BLaER1 treated with 17β-estradiol and CSF1 and Interleukin-3, amounts not matched to agents 10 nM and 100 nM (cell line): ENCODE measurements at regions not wholly inside any gene's neighbourhood (a gene's known extent, or its start where the extent isn't known, plus 50 kb on each side); places are given as distances from the start of the nearest gene placed in this dataset.

Source experiments
- H3K27ac ChIP-seq, 11 experiments: shearing (Covaris generic); formaldehyde crosslinking; 2 replicates each; pipeline ENCODE4 v1.8.1; 2022
- H3K27me3 ChIP-seq, 11 experiments: shearing (Covaris generic); formaldehyde crosslinking; 2 replicates each; pipeline ENCODE4 v1.8.1; 2022
- H3K36me3 ChIP-seq, 11 experiments: shearing (Covaris generic); formaldehyde crosslinking; 2 replicates each; pipeline ENCODE4 v1.8.1; 2022
- H3K4me1 ChIP-seq, 10 experiments: shearing (Covaris generic); formaldehyde crosslinking; 2 replicates each; pipeline ENCODE4 v1.8.1; 2022
- H3K4me2 ChIP-seq, 11 experiments: shearing (Covaris generic); formaldehyde crosslinking; 2 replicates each; pipeline ENCODE4 v1.8.1; 2022
- H3K4me3 ChIP-seq, 10 experiments: shearing (Covaris generic); formaldehyde crosslinking; 2 replicates each; pipeline ENCODE4 v1.8.1; 2022
- H3K9ac ChIP-seq, 11 experiments: shearing (Covaris generic); formaldehyde crosslinking; 2 replicates each; pipeline ENCODE4 v1.8.1; 2022
- H3K9me3 ChIP-seq, 11 experiments: shearing (Covaris generic); formaldehyde crosslinking; replicated peaks in 1 of 11; 2 replicates each; pipeline ENCODE4 v1.8.1; 2022
- H4K20me1 ChIP-seq, 11 experiments: shearing (Covaris generic); formaldehyde crosslinking; 2 replicates each; pipeline ENCODE4 v1.8.1; 2022
- Cebpa-rat ChIP-seq, 11 experiments: shearing (Covaris generic); IDR thresholded peaks; 2 replicates each; pipeline ENCODE4 v1.8.1; 2022

DNA sequence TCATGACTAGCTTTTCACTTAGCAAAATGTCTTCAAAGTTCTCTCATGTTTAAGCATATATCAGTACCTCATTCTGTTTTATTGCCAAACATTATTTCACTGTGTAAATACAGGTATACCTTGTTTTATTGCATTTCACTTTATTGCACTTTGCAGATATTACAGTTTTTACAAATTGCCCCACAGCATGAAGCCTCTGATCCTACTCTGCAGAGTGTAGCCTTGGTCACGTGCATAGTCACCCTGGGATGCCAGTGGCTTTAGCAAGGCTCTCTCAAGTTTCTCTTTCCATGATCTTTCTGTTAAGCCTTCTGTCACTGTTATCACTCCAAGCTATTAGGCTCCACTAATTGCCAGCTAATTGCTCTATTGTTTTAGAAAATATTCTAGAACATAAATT is 182.2 kb upstream of the GRIA1 start:
- H3K4me3 ChIP-seq = no peak overlapping the region
- no peaks in the 10 kb centered on the region for H4K20me1 ChIP-seq
- H3K36me3 ChIP-seq = no peaks in the 10 kb centered on the region
- H3K9me3 ChIP-seq = no peaks in the 10 kb centered on the region
- no peak for TF ChIP-seq Cebpa-rat (IDR thresholded peaks at IDR 0.05)
- H3K27ac ChIP-seq = no peak overlapping the region
- H3K9ac ChIP-seq = no peak overlapping the region
- no peaks in the 10 kb centered on the region for H3K27me3 ChIP-seq
- H3K4me1 ChIP-seq = peaks cover 0 to 14% (median 3%) of the 10 kb centered on the region in 10 experiments; a peak in 10 of 20 replicates
- H3K4me2 ChIP-seq = no peak overlapping the region

GRCh38 chr5:153318556-153318955 is 171.9 kb upstream of the GRIA1 start:
- Histone ChIP-seq H3K4me2 (no peak overlapping the region), H4K20me1 (no peaks in the 10 kb centered on the region), H3K9me3 (peaks cover 0 to 7% (median 5%) of the 10 kb centered on the region in 11 experiments; a peak in 7 of 22 replicates), H3K36me3 (no peaks in the 10 kb centered on the region), H3K27ac (no peak overlapping the region), H3K4me3 (no peak overlapping the region), H3K4me1 (no peaks in the 10 kb centered on the region), H3K9ac (no peak overlapping the region), H3K27me3 (no peaks in the 10 kb centered on the region)
- no peak for TF ChIP-seq Cebpa-rat (IDR thresholded peaks at IDR 0.05)

DNA sequence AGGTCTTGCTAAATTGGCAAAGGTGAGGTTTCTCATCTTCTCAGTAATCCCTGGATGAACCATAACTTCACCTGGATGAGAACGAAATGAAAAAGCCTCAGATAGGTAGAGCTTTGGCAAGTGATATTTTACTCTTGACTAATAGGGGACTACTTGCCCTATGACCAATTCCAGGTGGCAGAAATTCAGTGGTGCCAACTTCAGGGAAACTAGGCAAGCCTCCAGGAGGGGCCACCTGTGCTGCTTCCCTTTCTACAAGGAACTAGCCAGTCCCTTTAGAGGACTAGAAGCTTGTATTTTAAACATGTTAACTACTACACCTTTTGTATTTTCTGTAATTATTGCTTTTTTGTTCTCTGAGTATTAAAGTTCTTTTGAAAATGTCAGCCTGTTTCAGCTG is 169.0 kb upstream of the GRIA1 start:
- Histone ChIP-seq H3K4me1 (no peaks in the 10 kb centered on the region), H3K36me3 (no peaks in the 10 kb centered on the region), H3K27me3 (no peaks in the 10 kb centered on the region)

DNA sequence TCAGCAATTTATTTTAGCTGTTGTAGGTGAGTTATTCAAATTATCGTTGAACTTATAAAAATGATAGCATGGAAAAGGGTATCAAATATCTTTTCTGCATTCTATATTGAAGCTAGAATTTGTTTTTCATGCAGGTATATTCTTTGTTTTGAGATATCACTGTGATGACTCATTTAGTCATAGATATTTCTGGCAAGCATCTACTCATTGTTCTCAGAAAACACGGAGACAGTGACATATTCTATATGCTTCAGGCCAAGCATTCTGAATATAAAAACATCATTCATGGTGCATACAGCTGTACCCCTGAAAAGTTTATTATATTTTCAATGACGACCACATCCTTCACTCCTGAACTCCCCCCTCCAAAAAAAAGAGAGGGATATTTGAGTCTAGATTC is 150.3 kb upstream of the GRIA1 start:
- no peak overlapping the region for H3K4me2 ChIP-seq
- no peaks in the 10 kb centered on the region for H3K27me3 ChIP-seq
- H4K20me1 ChIP-seq = no peaks in the 10 kb centered on the region
- no peaks in the 10 kb centered on the region for H3K4me1 ChIP-seq
- TF ChIP-seq Cebpa-rat (IDR thresholded peaks at IDR 0.05) = no peak
- H3K4me3 ChIP-seq = no peak overlapping the region
- no peaks in the 10 kb centered on the region for H3K36me3 ChIP-seq
- H3K27ac ChIP-seq = no peak overlapping the region
- H3K9ac ChIP-seq = no peak overlapping the region
- H3K9me3 ChIP-seq = no peaks in the 10 kb centered on the region

More for the DNA sequence above, 169.0 kb upstream of the GRIA1 start:
- Histone ChIP-seq H3K4me3 (no peak overlapping the region), H3K9me3 (no peaks in the 10 kb centered on the region), H3K27ac (no peak overlapping the region), H3K4me2 (no peak overlapping the region), H4K20me1 (no peaks in the 10 kb centered on the region), H3K9ac (no peak overlapping the region)
- TF ChIP-seq Cebpa-rat (IDR thresholded peaks at IDR 0.05) = no peak

DNA sequence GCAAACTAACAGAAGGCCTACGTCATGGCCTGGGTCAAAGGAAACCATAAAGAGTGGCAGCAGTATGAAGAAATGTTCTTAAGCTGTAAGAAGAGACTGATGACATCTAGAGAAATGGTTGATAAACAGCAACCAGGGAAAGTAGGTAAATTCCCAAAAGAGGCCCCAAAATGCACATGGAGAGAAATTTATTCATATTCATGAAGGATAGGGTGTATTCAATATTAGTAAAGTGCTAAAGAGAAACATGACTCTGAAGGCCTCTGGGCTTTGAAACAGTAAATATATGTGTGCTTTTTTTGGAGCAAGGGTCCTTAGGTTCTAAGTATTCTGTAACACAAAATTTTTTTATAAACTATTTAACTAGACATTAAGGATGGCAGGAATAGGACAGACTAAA is 149.7 kb upstream of the GRIA1 start:
- Histone ChIP-seq H3K27me3 (no peaks in the 10 kb centered on the region), H3K4me2 (no peak overlapping the region), H3K4me1 (no peaks in the 10 kb centered on the region), H3K36me3 (no peaks in the 10 kb centered on the region), H3K9ac (no peak overlapping the region), H3K27ac (no peak overlapping the region), H4K20me1 (no peaks in the 10 kb centered on the region), H3K9me3 (no peaks in the 10 kb centered on the region), H3K4me3 (no peak overlapping the region)
- TF ChIP-seq Cebpa-rat (IDR thresholded peaks at IDR 0.05) = no peak

DNA sequence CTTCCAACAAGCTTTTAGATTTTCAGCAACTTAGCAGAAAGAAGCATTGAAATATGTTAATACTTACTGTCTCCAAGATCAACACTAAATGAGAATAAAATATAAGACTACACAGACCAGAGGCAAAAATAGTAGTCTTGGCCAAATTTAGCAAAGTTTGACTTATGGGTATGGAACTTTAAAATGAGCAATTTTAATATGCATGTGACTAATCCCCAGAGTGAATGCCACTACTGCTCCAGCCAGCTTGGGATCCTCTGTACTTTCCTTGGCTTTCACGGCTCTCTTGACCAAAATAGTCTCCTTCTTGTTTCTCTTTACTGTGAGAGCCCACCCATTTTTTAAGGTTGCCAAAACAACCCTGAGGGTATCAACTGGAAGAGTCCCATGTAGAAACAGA is 148.0 kb upstream of the GRIA1 start:
- Histone ChIP-seq H3K9ac (no peak overlapping the region), H3K27ac (no peak overlapping the region), H3K9me3 (no peaks in the 10 kb centered on the region), H3K4me1 (no peaks in the 10 kb centered on the region), H3K4me2 (no peak overlapping the region), H3K4me3 (no peak overlapping the region), H3K36me3 (no peaks in the 10 kb centered on the region), H4K20me1 (no peaks in the 10 kb centered on the region), H3K27me3 (no peaks in the 10 kb centered on the region)
- TF ChIP-seq Cebpa-rat (IDR thresholded peaks at IDR 0.05) = no peak

- Histone ChIP-seq H4K20me1 (no peaks in the 10 kb centered on the region), H3K4me2 (no peak overlapping the region), H3K9me3 (no peaks in the 10 kb centered on the region), H3K36me3 (no peaks in the 10 kb centered on the region), H3K27me3 (no peaks in the 10 kb centered on the region), H3K27ac (no peak overlapping the region), H3K9ac (no peak overlapping the region), H3K4me3 (no peak overlapping the region), H3K4me1 (peaks cover 0 to 2% (median under 1%) of the 10 kb centered on the region in 10 experiments; a peak in 4 of 20 replicates)
- no peak for TF ChIP-seq Cebpa-rat (IDR thresholded peaks at IDR 0.05)
Measured at GRCh38 chr5:153347611-153348010, 142.9 kb upstream of the GRIA1 start.

DNA sequence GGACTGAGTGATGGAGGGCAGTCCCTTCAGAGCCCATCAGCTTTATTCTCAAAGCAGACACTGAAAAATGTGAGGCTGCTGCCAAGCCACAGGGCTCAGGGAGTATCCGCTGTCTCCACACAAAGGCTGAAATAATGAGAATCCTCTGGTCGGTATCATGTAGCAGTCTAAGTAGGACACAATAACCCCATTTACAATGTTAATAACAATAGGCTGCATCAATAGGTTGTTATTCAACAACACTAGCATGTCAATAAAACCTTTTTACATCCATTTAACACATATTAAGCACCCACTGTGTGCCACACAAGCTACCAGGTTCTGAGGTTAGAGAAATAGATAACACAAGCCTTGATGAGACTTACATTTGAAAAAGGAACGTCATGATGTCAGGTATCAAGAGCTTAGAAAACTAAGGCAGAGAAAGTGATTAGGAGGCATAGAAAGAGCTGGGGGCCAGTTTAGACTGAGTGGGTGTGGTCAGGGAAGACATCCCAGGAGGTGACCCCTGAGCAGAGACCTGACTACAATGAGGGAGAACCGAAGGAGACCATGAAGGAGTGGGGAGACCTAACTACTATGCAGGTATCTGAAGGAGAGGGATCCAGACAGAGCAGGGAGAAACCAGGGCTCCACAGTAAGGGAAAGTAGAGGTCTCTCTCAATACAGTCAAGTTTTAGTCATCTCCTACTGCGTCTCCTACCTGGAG is 140.1 kb upstream of the GRIA1 start:
- TF ChIP-seq Cebpa-rat (IDR thresholded peaks at IDR 0.05) = no peak
- Histone ChIP-seq H4K20me1 (no peaks in the 10 kb centered on the region), H3K4me2 (no peak overlapping the region), H3K4me3 (no peak overlapping the region), H3K27ac (no peak overlapping the region), H3K4me1 (peaks cover 0 to 11% (median 4%) of the 10 kb centered on the region in 10 experiments; a peak in 7 of 20 replicates), H3K36me3 (no peaks in the 10 kb centered on the region), H3K27me3 (no peaks in the 10 kb centered on the region), H3K9ac (no peak overlapping the region), H3K9me3 (no peaks in the 10 kb centered on the region)

DNA sequence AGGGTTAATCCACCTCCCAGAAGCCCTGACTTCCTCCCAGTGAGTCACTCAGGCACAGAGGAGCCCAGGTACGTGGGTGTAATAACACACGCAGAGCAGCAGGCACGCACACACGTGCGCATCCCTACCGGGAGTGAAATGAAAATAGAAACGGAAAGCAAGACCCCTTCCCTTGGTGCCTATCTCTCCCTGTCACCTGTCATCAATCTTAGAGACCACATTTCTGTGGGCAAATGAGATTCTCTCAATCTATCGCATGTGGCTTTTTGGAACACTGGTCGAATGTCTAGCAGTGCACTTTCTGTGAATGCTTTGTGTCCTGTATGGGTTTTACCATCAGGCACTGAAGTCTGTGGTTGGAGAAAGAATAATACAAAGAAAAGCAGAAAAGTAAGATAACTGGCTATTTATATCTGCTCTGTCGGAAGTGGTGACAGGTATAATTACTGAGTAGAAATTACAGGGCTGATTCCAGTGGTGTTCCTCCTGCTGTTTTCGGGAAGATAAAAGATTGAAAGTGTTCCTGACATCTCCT is 137.7 kb upstream of the GRIA1 start:
- H4K20me1 ChIP-seq = no peaks in the 10 kb centered on the region
- H3K4me2 ChIP-seq = peak overlapping the region in 7 of 11 experiments; percentile 7 to 43 (median 14); a peak in 10 of 22 replicates
- no peak overlapping the region for H3K4me3 ChIP-seq
- TF ChIP-seq Cebpa-rat (IDR thresholded peaks at IDR 0.05) = no peak
- no peaks in the 10 kb centered on the region for H3K27me3 ChIP-seq
- no peaks in the 10 kb centered on the region for H3K36me3 ChIP-seq
- H3K4me1 ChIP-seq = peaks cover 0 to 11% (median 4%) of the 10 kb centered on the region in 10 experiments; a peak in 7 of 20 replicates
- H3K9ac ChIP-seq = no peak overlapping the region
- H3K9me3 ChIP-seq = no peaks in the 10 kb centered on the region
- no peak overlapping the region for H3K27ac ChIP-seq

DNA sequence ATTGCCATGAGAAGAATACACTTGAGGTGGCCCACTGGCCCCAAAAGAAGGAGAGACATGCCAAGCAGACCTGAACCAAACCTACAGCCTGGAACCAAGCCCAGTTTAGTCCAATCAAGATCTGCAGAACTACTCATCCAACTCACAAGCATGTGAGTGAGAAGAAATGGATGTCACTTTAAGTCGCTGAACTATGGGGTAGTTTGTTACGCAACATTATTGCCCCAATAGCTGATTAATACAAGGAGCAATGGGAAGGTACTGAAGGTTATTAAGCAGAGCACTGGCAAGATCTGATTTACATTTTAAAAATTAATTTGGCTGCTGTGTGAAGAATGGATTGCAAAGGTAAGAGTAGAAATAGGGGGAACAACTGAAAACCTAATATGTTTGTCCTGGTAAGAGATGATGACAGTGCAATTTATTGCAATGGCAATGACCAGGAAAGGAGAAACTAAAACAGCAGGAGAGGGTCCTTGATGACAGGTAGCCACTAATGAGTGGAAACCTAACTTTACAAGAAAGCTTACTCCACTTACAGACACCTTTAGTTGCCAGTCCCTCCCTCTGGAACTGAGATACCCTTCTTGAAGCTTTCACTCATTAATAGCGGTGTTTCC is 132.9 kb upstream of the GRIA1 start:
- Histone ChIP-seq H3K27ac (no peak overlapping the region), H3K9ac (no peak overlapping the region), H4K20me1 (no peaks in the 10 kb centered on the region), H3K36me3 (no peaks in the 10 kb centered on the region), H3K9me3 (no peaks in the 10 kb centered on the region), H3K27me3 (no peaks in the 10 kb centered on the region), H3K4me3 (no peak overlapping the region), H3K4me2 (no peak overlapping the region), H3K4me1 (peaks cover 0 to 22% (median 9%) of the 10 kb centered on the region in 10 experiments; a peak in 10 of 20 replicates)
- peak in 5 of 11 experiments; percentile 18 to 77 (median 49); a peak in 6 of 22 replicates for TF ChIP-seq Cebpa-rat (IDR thresholded peaks at IDR 0.05)
